ENCODE measurements at regions not wholly inside any gene's neighbourhood (a gene's known extent, or its start where the extent isn't known, plus 50 kb on each side); places are given as distances from the start of the nearest gene placed in this dataset.

DNA sequence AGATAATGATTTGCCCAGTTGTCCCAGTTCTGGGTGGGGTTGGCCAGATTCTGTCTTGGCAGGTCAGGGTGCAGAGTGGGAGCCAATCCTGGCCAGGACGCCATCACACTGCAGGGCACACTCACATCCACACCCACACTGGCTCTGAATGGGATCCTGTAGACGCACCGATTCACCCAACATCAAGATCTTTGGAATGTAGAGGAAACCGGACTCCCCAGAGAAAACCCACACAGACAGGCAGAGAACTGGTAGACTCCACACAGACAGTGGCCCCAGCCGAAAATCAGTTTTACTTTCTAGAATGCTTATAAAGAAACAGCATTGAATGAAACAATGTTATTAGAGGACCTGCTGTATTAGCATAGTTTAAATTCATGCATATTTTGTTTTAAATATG is 343.1 kb upstream of the DAB2 start:
- no peak for TF ChIP-seq CTCF (IDR thresholded peaks at IDR 0.05)
- H3K27ac ChIP-seq, result no peak overlapping the region
- DNase-seq (ENCODE audit: low spot score), result no peak
- no peak overlapping the region for H3K4me3 ChIP-seq

DNA sequence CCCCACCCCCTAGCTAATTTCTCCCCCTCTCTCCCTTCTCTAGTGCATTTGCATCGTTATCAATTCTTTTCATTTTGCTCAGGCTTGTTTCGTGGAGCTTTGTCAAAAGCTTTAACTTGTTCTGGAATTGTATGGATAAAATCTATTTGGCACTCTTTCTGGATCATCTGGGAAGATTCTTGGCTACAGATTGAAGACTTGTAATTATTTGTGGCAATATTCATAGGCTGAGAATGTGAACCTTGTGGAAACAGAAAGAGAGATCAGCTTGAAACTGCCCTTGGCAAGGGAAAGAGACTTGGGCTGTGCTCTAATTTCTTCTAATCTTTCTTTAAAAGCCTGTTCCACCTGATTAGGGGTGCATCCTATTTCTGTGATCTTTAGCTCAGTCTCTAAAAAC is 340.6 kb upstream of the DAB2 start:
- no peak for DNase-seq (ENCODE audit: low spot score)
- no peak overlapping the region for H3K27ac ChIP-seq
- no peak overlapping the region for H3K4me3 ChIP-seq
- TF ChIP-seq CTCF (IDR thresholded peaks at IDR 0.05), result no peak

- no peak for TF ChIP-seq CTCF (IDR thresholded peaks at IDR 0.05)
- Histone ChIP-seq H3K4me3 (no peak overlapping the region), H3K27ac (peak overlapping the region in 1 of 2 donors; percentile 60)
- DNase-seq (ENCODE audit: low spot score), result no peak
These were observed 338.0 kb upstream of the DAB2 start for GRCh38 chr5:39762761-39763160.

DNA sequence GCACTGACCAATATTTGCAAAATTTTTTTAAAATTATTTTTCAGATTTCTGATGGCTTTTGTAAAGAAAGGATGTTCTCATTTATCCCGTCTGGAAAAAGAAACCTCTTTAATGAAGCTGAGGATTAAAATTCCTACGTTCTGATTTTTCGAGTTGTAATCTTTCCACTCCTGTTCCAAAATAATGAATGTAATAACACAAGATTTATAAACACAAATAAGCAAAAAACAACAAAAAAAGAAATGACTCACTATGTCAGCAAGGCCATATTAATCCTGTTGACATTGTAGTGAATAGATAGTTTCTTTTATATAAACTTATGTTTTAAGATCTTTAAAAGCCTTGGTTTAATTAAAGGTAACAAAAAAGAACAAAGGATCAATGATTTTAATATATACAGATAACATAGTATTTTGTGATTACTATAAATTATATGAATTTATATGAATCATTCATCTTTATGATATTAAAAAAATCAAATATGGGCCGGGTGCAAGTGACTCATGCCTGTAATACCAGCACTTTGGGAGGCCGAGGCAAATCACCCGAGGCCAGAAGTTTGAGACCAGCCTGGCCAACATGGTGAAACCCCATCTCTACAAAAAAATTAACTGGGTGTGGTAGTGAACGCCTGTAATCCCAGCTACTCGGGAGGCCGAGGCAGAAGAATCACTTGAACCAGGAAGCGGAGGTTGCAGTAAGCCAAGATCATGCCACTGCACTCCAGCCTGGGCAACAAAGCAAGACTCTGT is 336.6 kb upstream of the DAB2 start:
- no peak for TF ChIP-seq CTCF (IDR thresholded peaks at IDR 0.05)
- Histone ChIP-seq H3K27ac (peak overlapping the region in 1 of 2 donors; percentile 85), H3K4me3 (no peak overlapping the region)
- no peak for DNase-seq (ENCODE audit: low spot score)

- Histone ChIP-seq H3K4me3 (peak overlapping the region; percentile 41), H3K27ac (peak overlapping the region; percentile 60 to 85)
- TF ChIP-seq CTCF (IDR thresholded peaks at IDR 0.05), result no peak
- DNase-seq (ENCODE audit: low spot score), result no peak
These were observed 335.8 kb upstream of the DAB2 start for GRCh38 chr5:39760385-39761198.

DNA sequence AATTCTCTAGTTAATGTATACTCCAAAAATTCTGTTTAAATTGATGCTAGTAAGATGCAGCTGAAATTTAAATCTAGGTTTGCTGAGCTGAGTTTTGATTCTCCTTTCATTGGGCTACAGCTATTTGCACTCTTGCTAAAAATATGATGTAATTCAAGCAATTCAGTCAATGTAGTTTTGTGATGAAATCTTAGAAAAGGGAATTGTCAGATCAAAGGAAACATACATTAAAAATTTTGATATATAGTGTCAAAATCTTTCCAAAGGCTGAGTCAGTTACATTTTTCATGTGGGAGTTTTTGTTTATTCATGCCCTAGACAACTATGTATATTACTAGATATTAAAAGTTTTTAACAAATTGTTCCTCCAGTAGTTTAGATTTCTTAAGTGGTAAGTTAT is 334.9 kb upstream of the DAB2 start:
- Histone ChIP-seq H3K27ac (no peak overlapping the region), H3K4me3 (no peak overlapping the region)
- no peak for DNase-seq (ENCODE audit: low spot score)
- no peak for TF ChIP-seq CTCF (IDR thresholded peaks at IDR 0.05)

DNA sequence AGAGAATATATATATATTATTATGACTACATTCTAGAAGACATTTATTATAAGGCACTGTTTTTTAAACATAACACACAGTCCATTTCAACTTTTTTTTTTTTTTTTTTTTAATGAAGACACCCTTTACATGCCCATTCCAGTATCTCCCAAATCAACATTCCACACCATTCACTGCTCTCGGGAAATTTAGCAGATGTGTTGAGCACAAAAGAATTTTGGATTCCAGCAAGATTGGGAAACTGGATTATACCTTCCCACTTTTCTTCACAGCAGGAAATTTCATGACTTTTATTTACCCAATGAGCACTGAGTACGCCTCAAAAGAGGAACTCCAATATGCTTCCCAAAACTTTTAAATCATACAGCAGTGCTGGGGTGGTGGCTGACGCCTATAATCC is 333.6 kb upstream of the DAB2 start:
- Histone ChIP-seq H3K27ac (no peak overlapping the region), H3K4me3 (no peak overlapping the region)
- no peak for TF ChIP-seq CTCF (IDR thresholded peaks at IDR 0.05)
- no peak for DNase-seq (ENCODE audit: low spot score)

All from coronary artery (tissue), 2 donors.